Activated CD4-positive, alpha-beta T cell treated with anti-CD3 and anti-CD28 coated beads for 36 hours (primary cell): ENCODE measurements at regions not wholly inside any gene's neighbourhood (a gene's known extent, or its start where the extent isn't known, plus 50 kb on each side); places are given as distances from the start of the nearest gene placed in this dataset.

Experiments used
- ATAC-seq: fragments of 200-7000 bp; cut with Tn5 transposase; one replicate; pipeline ENCODE4 v1.10.0; 2021; ENCODE audit warnings: mild to moderate bottlenecking, moderate library complexity
- CTCF ChIA-PET: fragments of 350-600 bp; sonication (Branson Sonifier 250); formaldehyde crosslinking; loops from one replicate; lab custom pipeline; 2021; ENCODE audit warnings: antibody characterized with exemption; lab: Charles Lee
- POLR2A ChIA-PET: fragments of 350-600 bp; sonication (Branson Sonifier 250); formaldehyde crosslinking; loops from one replicate; lab custom pipeline; 2021; ENCODE audit warnings: antibody characterized with exemption, inconsistent platforms; lab: Charles Lee
- DNase-seq: peaks from one replicate; pipeline ENCODE4 v3.0.0-alpha.2; 2020
- H3K27ac Mint-ChIP-seq: one replicate; pipeline ENCODE4 v1.8.0; 2021; ENCODE audit warnings: mixed read lengths
- H3K27me3 Mint-ChIP-seq: one replicate; pipeline ENCODE4 v1.8.0; 2021; ENCODE audit warnings: mixed read lengths
- H3K36me3 Mint-ChIP-seq: one replicate; pipeline ENCODE4 v1.8.0; 2021; ENCODE audit warnings: low read depth, mixed read lengths
- H3K4me1 Mint-ChIP-seq: one replicate; pipeline ENCODE4 v1.8.0; 2021; ENCODE audit warnings: mixed read lengths
- H3K4me3 Mint-ChIP-seq: one replicate; pipeline ENCODE4 v1.8.0; 2021; ENCODE audit warnings: mild to moderate bottlenecking, moderate library complexity, mixed read lengths
- H3K9me3 Mint-ChIP-seq: one replicate; pipeline ENCODE4 v1.8.0; 2021; ENCODE audit warnings: low read depth, mixed read lengths
- intact Hi-C, 2 experiments: fragments of 100-400 bp; cut with DNase I in 1 of 2; cut with micrococcal nuclease in 1 of 2; formaldehyde crosslinking; loops; one replicate each; pipeline versions ENCODE4 v1.14.2 to v1.15.1; 2022 to 2024; cut with DNase I, micrococcal nuclease

DNA sequence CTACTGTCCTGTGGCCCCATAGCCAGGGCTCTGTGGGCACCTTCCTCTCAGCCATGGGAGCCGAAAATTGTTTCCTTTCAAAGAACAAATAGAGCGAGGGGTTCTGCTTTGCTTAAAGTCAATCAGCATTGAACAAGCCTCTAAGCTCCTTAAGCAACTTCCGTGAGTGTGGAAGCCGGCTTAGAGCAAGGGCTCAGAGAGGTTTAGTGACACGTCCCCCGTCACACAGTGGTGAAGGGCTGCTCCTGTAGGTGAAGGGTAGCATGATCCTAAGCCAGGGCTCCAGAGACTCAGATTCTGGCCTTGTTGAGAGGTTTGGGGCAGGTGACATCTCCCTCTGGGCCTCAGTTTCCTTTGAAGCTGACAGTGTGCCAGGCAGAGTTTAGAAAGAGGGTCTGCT is 94.0 kb upstream of the WNT4 start:
- POLR2A ChIA-PET = no interaction called here
- intact Hi-C loops = no loop called here
- DNase-seq = no peak
- CTCF ChIA-PET = no interaction called here
- no peak for ATAC-seq
- no peak overlapping the region for H3K4me3 Mint-ChIP-seq
- no peaks in the 10 kb centered on the region for H3K36me3 Mint-ChIP-seq
- H3K27ac Mint-ChIP-seq = no peak overlapping the region
- H3K9me3 Mint-ChIP-seq = no peaks in the 10 kb centered on the region
- peaks cover 5% of the 10 kb centered on the region for H3K27me3 Mint-ChIP-seq
- no peaks in the 10 kb centered on the region for H3K4me1 Mint-ChIP-seq

DNA sequence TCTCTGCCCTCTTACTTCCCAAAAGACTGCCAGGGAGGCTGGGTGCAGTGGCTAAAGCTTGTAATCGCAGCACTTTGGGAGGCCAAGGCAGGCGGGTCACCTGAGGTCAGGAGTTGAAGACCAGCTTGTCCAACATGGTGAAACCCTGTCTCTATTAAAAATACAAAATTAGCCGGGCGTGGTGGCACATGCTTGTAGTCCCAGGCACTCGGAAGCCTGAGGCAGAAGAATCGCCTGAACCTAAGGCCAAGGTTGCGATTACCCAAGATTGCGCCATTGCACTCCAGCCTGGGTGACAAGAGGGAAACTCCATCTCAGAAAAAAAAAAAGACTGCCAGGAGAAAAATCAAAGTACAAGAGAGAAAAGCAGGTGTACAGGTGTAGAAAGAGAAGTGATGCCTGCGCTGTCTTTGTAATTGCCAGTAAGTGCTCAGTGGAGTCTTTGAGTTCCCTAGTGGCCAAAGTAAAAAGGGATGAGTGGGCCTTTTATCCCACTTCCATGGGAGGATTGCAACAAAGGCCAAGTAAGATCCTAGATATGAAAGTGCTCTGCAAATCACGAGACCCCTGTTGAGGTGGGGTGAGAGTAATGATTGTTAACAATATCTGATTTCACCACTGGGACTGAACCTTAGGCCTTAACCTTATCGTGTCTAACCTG is 94.7 kb upstream of the WNT4 start:
- DNase-seq (no peak), ATAC-seq (no peak)
- Mint-ChIP-seq H3K4me3 (no peak overlapping the region), H3K4me1 (no peaks in the 10 kb centered on the region), H3K27ac (no peak overlapping the region), H3K36me3 (no peaks in the 10 kb centered on the region), H3K9me3 (no peaks in the 10 kb centered on the region), H3K27me3 (peaks cover 5% of the 10 kb centered on the region)
- POLR2A ChIA-PET = no interaction called here
- intact Hi-C loops = no loop called here
- CTCF ChIA-PET = no interaction called here

DNA sequence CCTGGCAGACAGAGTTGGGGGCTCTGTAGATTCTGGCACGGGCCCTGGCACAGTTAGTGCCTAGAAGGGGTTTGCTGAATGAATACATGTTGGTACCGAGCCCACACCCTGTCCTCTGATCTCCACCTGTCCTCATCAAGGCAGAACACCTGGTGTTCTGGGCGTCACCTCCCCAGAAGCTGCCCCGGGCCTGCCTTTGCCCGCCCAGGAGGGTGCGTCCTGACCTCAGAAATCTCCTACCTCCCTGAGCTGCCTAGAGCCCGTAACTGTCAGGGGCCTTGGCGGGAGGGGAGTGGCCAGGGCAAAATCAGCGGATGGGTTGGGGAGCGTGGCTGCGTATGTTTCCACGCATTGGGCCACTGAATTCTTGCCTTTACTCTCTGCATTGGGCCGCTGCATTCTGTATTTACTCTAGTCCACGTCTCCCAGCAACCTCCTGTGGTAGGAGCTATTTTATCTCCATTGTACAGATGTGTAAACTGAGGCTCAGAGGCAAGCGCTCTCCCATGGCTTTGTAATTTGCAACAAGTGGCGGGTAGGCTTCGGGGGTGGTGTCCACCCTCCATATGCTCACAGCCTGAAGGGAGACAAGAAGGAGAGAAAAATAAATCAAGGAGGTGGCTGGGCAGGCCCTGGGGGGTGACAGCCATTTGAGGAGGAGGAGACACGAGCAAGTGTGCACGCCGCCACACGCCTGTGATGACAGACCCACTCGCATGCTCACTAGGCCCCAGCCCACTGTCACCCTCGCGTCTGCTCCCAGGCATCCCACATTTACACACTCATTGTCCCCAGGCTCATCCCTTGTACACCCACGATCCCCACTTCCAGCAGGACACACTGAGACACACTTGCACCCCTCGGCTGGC is 95.7 kb upstream of the WNT4 start:
- no peaks in the 10 kb centered on the region for H3K4me1 Mint-ChIP-seq
- no peak for ATAC-seq
- H3K9me3 Mint-ChIP-seq = no peaks in the 10 kb centered on the region
- ChIA-PET CTCF (no interaction called here), POLR2A (no interaction called here)
- DNase-seq = no peak
- no peak overlapping the region for H3K4me3 Mint-ChIP-seq
- no peak overlapping the region for H3K27ac Mint-ChIP-seq
- no peaks in the 10 kb centered on the region for H3K36me3 Mint-ChIP-seq
- peaks cover 5% of the 10 kb centered on the region for H3K27me3 Mint-ChIP-seq
- intact Hi-C loops = no loop called here

DNA sequence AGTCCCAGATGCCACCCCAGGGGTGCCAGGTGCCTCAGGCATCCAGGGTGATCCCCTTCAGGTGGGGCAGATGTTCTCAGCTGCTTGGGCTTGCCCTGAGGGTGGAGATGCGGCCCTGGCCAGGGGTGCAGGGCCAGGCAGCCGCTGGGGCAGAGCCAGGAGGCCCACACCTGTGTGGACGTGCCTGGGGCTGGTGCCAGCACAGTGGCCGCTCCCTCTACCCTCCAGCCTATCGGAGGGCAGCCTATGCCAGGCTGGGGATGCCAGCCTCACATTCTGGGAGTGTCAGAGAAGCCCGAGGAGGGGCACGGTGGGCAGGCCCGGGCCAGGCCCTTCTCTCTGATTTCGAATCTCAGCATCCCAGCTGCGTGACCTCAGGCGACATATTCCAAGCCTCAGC is 96.5 kb upstream of the WNT4 start:
- POLR2A ChIA-PET = no interaction called here
- Mint-ChIP-seq H3K27ac (no peak overlapping the region), H3K4me1 (no peaks in the 10 kb centered on the region), H3K4me3 (no peak overlapping the region), H3K9me3 (no peaks in the 10 kb centered on the region), H3K27me3 (peaks cover 3% of the 10 kb centered on the region), H3K36me3 (no peaks in the 10 kb centered on the region)
- no peak for ATAC-seq
- CTCF ChIA-PET = no interaction called here
- DNase-seq = no peak
- intact Hi-C loops = no loop called here

DNA sequence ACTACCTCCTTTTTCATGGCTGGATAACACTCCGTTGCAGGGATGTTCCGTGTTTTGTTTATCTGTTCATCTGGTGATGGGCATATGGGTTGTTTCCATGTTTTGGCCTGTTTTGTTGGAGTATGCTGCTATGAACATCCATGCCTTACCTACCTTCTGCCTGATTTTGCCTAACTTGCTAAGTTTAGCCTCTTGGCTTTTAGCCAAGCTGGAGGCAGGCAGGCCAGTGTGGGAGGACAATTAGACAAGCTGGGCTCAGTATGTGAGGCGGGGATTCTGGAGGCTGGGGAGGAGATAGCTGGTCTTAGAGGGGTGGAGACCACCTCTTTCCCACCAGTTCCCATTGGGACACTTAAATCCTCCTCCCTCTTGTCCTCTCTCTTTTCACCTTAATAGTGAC is 98.4 kb upstream of the WNT4 start:
- intact Hi-C loops = no loop called here
- no peak overlapping the region for H3K27ac Mint-ChIP-seq
- H3K4me3 Mint-ChIP-seq = no peak overlapping the region
- no peak for DNase-seq
- no peaks in the 10 kb centered on the region for H3K36me3 Mint-ChIP-seq
- no peaks in the 10 kb centered on the region for H3K4me1 Mint-ChIP-seq
- ATAC-seq = no peak
- ChIA-PET CTCF (no interaction called here), POLR2A (no interaction called here)
- no peaks in the 10 kb centered on the region for H3K27me3 Mint-ChIP-seq
- H3K9me3 Mint-ChIP-seq = no peaks in the 10 kb centered on the region

DNA sequence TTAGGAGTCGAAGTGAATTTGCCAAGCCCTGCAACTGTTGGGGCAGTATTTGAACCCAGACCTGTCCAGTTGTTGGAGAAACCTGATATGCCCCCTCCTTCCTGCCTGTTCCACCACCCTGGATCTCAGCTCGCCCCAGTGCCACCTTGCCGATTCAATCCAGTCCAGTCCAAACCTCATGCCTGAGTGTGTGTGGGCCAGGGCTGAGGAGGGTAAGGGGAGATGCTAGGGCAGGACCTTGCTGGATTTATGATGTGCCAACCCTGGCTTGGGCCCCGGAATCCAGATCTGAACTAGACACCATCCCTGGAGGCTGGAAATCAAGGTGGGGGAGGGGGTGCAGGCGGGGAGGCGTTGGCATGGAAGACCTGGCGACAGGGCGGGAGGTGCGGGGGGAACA is 98.9 kb upstream of the WNT4 start:
- no peak overlapping the region for H3K27ac Mint-ChIP-seq
- no peak for ATAC-seq
- ChIA-PET POLR2A (no interaction called here), CTCF (no interaction called here)
- H3K4me3 Mint-ChIP-seq = no peak overlapping the region
- H3K27me3 Mint-ChIP-seq = peaks cover 2% of the 10 kb centered on the region
- intact Hi-C loops = no loop called here
- no peaks in the 10 kb centered on the region for H3K9me3 Mint-ChIP-seq
- no peak for DNase-seq
- no peaks in the 10 kb centered on the region for H3K4me1 Mint-ChIP-seq
- H3K36me3 Mint-ChIP-seq = no peaks in the 10 kb centered on the region

DNA sequence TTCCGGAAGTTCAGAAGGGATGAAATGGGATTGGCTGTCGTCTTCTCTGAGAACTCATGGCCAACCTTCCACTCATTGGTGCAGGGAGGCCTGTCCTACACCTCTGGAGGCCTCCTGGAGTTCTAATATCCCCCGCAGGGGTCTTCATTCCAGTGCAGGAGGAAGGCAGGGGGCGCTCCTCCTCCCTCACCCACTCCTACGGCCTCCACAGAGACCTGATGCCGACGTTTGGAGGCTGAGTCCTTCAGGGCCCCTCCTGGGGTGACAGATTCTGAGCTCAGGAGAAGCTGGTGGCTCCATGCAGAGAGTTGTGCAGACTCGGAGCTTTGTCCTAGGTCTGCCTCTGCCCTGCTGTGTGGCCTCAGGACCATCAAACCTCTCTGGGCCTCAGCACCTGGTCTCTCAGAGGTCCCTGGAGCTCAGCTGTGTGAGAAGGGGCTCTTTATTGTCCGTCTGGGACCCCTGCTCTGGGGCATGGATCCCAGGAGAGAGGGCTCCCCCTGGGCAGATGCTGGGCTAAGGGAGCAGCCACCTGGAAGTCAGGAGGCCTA is 102.3 kb upstream of the WNT4 start:
- DNase-seq (no peak), ATAC-seq (no peak)
- peaks cover 7% of the 10 kb centered on the region for H3K27me3 Mint-ChIP-seq
- H3K4me1 Mint-ChIP-seq = no peaks in the 10 kb centered on the region
- intact Hi-C loops = no loop called here
- ChIA-PET POLR2A (no interaction called here), CTCF (interaction anchor here (0.6 kb wide), 1 partner anchor 651 kb away, joined by 3 read pairs; no protein-coding TSS in a partner anchor)
- no peak overlapping the region for H3K4me3 Mint-ChIP-seq
- H3K36me3 Mint-ChIP-seq = no peaks in the 10 kb centered on the region
- H3K9me3 Mint-ChIP-seq = no peaks in the 10 kb centered on the region
- no peak overlapping the region for H3K27ac Mint-ChIP-seq

DNA sequence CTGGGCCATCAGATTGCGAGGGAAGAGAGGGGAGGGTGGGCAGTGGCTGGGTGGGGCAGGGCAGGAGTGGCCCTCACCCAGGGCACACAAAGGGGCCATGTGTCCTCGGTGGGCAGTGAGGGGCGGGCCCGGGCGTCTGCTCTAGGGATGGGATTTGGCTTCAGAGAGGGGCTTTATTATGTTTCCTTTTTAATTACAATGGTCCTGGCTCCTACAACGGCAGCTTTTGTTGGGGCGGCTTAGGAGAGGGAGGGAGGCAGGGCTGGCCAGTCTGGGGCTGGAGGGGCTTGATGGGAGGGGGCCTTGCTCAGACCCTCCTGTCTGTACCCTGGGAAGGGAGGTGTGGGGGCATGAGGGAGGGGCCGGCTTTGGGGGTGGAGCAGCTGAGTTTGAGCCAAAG is 102.8 kb upstream of the WNT4 start:
- Mint-ChIP-seq H3K4me3 (no peak overlapping the region), H3K27me3 (peaks cover 7% of the 10 kb centered on the region), H3K36me3 (no peaks in the 10 kb centered on the region), H3K27ac (no peak overlapping the region), H3K4me1 (no peaks in the 10 kb centered on the region), H3K9me3 (no peaks in the 10 kb centered on the region)
- ChIA-PET CTCF (interaction anchor here (0.6 kb wide), 1 partner anchor 652 kb away, joined by 3 read pairs; no protein-coding TSS in a partner anchor), POLR2A (no interaction called here)
- no peak for ATAC-seq
- intact Hi-C loops = no loop called here
- no peak for DNase-seq

DNA sequence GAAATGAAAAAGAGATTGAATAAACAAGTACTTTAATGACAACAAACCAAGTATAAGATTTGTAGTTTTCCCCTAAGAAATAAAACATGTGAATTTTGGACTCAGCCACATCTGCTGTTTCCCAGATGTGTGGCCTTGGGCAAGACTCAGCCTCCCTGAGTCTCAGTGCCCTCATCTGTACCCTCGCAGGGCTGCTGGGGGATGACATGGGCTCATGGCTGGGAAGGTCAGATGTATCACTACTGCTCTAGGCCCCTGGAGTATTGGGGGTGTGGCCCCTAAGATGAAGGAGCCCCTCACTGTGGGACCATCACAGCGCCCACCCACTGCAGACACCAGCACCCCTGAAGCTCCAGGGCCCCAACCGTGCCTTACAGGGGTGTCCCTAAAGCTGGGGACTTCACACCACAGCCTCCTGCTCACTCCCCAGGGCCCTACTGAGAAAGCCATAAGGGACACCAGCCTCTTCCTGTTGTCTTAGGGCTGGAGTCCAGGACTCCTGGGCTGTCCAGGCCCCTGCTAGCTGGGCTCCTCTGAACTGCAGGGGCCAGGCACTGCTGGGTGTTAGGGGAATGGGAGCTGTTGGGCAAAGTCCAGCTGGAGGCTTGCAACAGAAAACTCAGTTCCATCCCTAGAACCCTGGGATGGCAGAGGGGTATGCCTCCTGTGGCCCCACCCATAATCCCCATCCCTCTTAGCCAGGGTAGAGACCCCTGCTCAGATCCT is 104.0 kb upstream of the WNT4 start:
- ChIA-PET POLR2A (no interaction called here), CTCF (no interaction called here)

DNA sequence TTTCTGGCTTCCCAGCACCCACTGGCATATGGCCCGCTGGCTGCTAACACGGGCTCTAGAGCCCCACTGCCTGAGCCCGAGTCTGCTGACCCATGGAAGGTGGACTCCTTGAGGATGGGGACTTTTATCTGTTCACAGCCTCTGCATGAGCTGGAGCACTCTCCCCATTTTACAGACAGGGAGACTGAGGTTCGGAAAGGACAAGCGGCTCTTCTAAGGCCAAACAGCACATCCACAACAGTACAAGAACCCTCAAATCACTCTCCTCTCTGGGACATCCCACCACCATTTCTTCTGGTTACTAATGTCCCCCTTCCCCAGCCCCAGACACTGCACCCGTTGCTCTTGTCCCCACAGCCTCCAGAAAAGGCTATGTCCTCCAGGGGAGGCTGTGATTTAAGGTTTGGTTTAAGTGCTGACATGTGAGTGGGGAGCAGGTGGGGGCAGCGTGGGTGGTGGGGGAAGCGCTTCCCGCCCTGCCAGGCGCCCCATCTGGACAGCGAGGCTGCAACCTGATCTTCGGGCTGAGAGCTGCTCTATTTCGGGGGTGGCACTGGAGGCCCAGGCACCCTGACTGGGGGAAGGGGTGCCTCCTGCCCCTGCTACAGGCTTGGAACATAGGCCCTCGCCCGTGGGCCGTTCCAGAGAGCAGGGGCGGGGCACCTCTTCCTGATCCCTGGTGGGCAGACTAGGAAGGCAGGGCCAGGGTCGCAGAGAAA is 104.8 kb upstream of the WNT4 start:
- POLR2A ChIA-PET = no interaction called here
- no peak overlapping the region for H3K4me3 Mint-ChIP-seq

More for the DNA sequence above, 104.0 kb upstream of the WNT4 start:
- Mint-ChIP-seq H3K9me3 (no peaks in the 10 kb centered on the region), H3K4me1 (no peaks in the 10 kb centered on the region), H3K36me3 (no peaks in the 10 kb centered on the region), H3K27me3 (peaks cover 11% of the 10 kb centered on the region), H3K27ac (no peak overlapping the region), H3K4me3 (no peak overlapping the region)
- intact Hi-C loops = no loop called here
- no peak for DNase-seq
- ATAC-seq = no peak

DNA sequence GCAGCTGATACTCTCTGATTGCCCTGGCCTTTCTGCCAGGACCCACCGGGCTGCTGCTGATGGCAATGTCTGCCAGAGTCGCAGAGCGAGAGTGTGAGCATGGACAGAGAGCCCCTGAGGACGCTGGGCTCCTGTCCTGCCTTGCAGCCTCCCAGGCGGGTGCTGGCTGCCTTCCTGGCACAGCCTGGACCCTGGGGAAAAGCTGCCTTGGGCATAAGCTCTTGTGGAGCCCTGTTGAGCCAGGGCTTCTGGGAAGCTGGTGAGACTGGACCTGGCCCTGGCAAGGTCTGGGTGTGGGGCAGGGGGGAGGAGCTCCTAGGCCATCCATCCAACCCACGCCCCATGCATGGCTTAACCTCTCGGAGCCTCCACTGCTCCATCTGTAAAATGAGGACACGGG is 105.8 kb upstream of the WNT4 start:
- Mint-ChIP-seq H3K27ac (no peak overlapping the region), H3K27me3 (peaks cover 16% of the 10 kb centered on the region), H3K4me1 (peaks cover 2% of the 10 kb centered on the region), H3K36me3 (no peaks in the 10 kb centered on the region), H3K9me3 (no peaks in the 10 kb centered on the region), H3K4me3 (no peak overlapping the region)
- ChIA-PET CTCF (no interaction called here), POLR2A (no interaction called here)
- DNase-seq (no peak), ATAC-seq (no peak)
- intact Hi-C loops = no loop called here

More for the DNA sequence above, 104.8 kb upstream of the WNT4 start:
- DNase-seq (no peak), ATAC-seq (no peak)
- no peak overlapping the region for H3K27ac Mint-ChIP-seq
- no peaks in the 10 kb centered on the region for H3K4me1 Mint-ChIP-seq
- H3K27me3 Mint-ChIP-seq = peaks cover 11% of the 10 kb centered on the region
- intact Hi-C loops = no loop called here
- no peaks in the 10 kb centered on the region for H3K36me3 Mint-ChIP-seq
- CTCF ChIA-PET = no interaction called here
- no peaks in the 10 kb centered on the region for H3K9me3 Mint-ChIP-seq
